ENCODE measurements at regions not wholly inside any gene's neighbourhood (a gene's known extent, or its start where the extent isn't known, plus 50 kb on each side); places are given as distances from the start of the nearest gene placed in this dataset.
"Not testable (repeated sequence)": the region's sequence is repeated elsewhere in the genome, so short reads cannot be mapped to it uniquely, and the experiment has no call there.

DNA sequence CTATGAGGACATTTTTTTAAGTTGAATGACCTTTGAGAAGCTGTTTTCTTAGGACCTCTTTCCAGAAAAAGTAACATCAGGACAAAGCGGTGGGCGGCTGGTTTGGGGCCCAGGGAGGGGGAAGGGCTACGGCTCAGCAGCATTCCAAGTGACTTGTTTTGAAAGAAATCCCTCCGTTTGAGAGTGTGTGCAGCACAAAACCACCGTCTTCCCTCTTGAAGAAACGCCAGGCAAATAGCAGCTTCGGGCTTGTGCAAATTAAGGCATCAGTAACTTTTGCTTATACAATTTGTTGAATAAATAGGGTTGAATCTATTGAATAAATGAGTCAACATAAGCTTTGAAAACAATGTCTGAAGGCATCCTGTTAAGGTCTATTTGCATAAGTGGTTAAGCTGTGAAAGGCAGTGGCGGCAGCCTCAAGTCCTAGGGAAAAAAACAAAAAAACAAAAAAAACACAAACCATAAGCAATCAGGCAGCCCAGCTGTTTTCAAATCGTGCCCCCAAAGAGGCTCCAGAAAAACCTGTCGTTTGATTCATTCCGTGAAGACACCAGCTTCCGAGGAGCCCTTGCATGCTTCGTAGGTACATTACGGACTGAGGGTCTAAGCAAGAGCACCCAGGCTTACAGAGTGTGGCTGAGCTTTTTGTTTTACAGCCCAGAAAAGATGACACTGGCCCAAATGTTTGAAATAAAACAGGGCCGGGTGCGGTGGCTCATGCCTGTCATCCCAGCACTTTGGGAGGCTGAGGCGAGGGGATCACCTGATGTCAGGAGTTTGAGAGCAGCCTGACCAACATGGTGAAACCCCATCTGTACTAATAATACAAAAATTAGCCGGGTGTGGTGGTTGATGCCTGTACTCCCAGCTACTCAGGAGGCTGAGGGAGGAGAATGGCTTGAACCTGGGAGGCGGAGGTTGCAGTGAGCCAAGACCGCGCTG, 103.7 kb downstream of the CRLF2 start:
- H3K9me3 ChIP-seq: no peaks in the 10 kb centered on the region

DNA sequence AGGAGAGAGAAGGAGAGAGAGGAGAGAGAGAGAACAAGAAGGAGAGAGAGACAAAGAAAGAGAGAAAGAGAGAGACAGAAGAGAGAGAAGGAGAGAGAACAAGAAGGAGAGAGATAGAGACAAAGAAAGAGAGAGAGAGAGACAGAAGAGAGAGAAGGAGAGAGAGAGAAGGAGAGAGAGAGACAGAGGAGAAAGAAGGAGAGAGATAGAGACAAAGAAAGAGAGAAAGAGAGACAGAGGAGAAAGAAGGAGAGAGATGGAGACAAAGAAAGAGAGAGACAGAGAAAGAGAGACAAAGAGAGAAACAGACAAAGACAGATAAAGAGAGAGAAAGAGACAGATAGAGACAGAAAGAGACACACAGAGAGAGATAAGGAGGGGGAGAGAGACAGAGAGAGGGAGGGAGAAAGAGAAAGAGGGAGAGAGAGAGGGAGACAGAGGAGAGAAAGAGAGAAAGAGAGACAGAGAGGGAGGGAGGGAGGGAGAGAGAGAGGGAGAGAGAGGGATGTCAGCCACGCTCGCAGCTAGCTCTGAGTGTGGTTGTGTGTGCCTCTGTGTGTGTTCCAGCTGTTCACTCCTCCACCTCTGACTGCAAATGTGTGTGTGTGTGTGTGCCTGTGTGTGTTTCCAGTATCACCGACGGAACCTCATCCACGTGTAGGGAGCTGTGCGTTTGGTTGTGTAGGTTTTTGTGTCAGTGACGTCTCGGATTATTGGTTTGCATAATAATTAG, 105.8 kb downstream of the CRLF2 start:
- no peak for DNase-seq
- Histone ChIP-seq H3K36me3 (no peaks in the 10 kb centered on the region), H3K9me3 (no peaks in the 10 kb centered on the region), H3K27me3 (0 out of 2 replicates have a peak, but pooled peaks cover 2% of the 10 kb centered on the region), H3K4me3 (no peak overlapping the region)

More for the DNA sequence above, 103.7 kb downstream of the CRLF2 start:
- Histone ChIP-seq H3K4me3 (no peak overlapping the region), H3K36me3 (no peaks in the 10 kb centered on the region), H3K27me3 (0 out of 2 replicates have a peak, but pooled peaks cover 2% of the 10 kb centered on the region)
- no peak for DNase-seq

DNA sequence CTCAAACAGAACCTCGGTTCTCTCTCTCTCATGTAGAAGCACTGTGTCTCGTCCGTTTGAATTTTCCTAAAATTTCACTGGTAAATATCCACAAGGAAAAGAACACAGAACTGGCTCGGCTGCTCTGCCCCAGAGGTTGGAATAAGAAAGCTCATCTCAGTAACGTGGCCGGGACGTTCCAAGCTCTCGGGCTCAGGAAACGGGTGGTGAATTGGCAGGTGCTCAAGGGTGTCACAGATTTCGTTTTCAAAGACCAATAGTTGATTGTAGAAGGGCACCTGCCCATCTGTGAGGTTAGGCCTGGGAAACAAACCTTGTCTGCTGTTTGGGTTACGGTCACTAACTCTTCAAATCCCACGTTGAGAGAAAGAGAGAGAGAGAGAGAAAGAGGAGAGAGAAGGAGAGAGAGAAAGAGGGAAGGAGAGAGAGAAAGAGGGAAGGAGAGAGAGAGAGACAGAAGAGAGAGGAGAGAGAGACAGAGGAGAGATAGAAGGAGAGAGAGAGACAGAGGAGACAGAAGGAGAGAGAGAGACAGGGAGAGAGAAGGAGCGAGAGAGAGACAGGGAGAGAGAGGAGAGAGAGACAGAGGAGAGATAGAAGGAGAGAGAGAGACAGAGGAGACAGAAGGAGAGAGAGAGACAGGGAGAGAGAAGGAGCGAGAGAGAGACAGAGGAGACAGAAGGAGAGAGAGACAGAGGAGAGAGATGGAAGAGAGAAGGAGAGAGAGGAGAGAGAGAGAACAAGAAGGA, 106.6 kb downstream of the CRLF2 start:
- Histone ChIP-seq H3K36me3 (no peaks in the 10 kb centered on the region), H3K4me3 (no peak overlapping the region), H3K9me3 (no peaks in the 10 kb centered on the region), H3K27me3 (0 out of 2 replicates have a peak, but pooled peaks cover 2% of the 10 kb centered on the region)
- no peak for DNase-seq

DNA sequence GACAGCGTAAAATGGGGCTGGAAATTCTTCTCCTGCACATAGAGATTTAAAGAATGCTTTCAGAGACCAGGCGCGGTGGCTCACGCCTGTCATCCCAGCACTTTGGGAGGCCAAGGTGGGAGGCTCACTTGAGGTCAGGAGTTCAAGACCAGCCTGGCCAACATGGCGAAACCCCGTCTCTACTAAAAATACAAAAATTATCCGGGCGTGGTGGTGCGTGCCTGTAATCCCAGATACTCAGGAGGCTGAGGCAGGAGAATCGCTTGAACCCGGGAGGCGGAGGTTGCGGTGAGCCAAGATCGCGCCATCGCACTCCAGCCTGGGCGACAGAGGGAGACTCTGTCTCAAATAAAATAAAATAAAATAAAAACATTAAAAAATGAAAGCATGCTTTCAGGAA, 107.4 kb downstream of the CRLF2 start:
- not testable (repeated sequence) for H3K36me3 ChIP-seq, H3K9me3 ChIP-seq, H3K4me3 ChIP-seq, DNase-seq, H3K27me3 ChIP-seq

DNA sequence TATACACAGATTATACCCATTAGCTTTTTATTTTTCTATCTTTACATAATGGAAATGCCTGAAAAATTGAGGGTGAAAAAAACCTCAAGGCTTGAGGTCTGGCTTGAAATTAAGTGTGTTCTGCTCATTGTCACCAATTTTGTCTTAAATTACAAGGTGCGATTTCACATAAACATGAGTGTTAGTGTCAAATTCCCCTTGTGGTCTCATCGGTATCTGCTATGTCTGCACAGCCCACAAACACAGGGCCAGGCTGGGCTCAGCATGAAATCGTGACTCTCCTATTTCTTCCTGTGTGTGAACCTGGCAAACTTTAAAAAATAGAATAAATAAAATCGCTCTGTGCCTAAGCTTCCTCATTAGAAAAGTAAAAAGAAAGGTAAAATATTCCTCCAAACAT, 109.1 kb downstream of the CRLF2 start:
- Histone ChIP-seq H3K27me3 (0 out of 2 replicates have a peak, but pooled peaks cover 2% of the 10 kb centered on the region), H3K9me3 (no peaks in the 10 kb centered on the region)
- DNase-seq: no peak

DNA sequence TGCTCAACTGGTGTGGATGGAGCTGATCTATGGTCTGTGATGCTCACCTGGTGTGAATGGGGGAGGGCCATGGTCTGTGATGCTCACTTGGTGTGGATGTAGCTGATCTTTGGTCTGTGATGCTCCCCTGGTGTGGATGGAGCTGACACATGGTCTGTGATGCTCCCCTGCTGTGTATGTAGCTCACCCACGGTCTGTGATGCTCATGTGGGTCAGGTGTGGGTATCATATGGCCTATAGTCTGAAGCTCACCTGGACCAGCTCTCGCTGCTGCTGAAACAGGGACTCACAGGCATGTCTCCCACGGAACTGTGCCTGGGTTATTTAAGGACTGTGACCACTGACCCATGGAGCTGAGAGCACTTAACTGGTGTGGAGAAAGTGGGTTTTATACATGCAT, 109.7 kb downstream of the CRLF2 start:
- Histone ChIP-seq H3K27me3 (0 out of 2 replicates have a peak, but pooled peaks cover 2% of the 10 kb centered on the region), H3K36me3 (no peaks in the 10 kb centered on the region), H3K4me3 (no peak overlapping the region), H3K9me3 (no peaks in the 10 kb centered on the region)
- DNase-seq: no peak

More for the DNA sequence above, 109.1 kb downstream of the CRLF2 start:
- Histone ChIP-seq H3K36me3 (no peaks in the 10 kb centered on the region), H3K4me3 (no peak overlapping the region)

DNA sequence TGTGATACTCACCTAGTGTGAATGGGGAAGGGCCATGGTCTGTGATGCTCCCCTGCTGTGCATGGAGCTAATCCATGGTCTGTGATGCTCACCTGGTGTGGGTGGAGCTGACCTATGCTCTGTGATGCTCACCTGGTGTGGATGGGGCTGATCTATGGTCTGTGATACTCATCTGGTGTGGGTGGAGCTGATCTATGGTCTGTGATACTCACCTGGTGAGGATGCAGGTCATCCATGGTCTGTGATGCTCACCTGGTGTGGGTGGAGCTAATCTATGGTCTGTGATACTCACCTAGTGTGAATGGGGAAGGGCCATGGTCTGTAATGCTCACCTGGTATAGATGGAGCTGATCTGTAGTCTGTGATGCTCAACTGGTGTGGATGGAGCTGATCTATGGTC, 110.2 kb downstream of the CRLF2 start:
- H3K4me3 ChIP-seq, DNase-seq, H3K36me3 ChIP-seq, H3K9me3 ChIP-seq, H3K27me3 ChIP-seq: not testable (repeated sequence)

DNA sequence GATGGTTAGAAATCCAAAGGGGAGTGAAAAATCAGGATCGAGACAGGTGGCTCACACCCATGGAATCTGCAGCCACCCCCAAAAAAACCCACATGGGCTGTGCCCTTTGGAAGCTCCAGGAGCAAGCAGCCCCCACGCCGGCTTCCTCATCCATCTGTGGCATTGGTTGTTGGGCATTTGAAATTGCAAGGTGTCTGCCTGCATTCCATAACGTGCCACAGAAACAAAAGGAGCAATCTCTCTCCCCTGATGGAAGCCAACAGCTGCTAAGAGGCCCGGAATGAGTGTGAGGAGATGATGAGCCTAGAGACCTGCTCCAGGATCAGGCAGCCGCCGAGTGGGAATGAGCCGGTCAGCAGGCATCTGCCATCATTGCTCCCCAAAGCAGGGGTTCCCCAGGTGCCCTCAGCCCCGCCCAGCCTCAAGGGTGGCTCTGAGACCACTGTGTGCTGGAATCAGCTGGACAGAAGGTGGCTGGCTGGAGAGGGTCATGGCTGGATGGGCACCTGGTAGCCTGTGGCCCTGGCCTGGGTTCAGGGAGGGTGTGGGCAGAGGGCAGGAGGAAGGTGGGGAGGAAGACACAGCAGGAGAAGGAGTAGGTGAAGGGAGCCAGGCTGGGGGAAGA, 113.2 kb downstream of the CRLF2 start:
- H3K9me3 ChIP-seq: no peaks in the 10 kb centered on the region
- DNase-seq: no peak
- H3K27me3 ChIP-seq: no peaks in the 10 kb centered on the region
- H3K4me3 ChIP-seq: no peak overlapping the region
- H3K36me3 ChIP-seq: no peaks in the 10 kb centered on the region

DNA sequence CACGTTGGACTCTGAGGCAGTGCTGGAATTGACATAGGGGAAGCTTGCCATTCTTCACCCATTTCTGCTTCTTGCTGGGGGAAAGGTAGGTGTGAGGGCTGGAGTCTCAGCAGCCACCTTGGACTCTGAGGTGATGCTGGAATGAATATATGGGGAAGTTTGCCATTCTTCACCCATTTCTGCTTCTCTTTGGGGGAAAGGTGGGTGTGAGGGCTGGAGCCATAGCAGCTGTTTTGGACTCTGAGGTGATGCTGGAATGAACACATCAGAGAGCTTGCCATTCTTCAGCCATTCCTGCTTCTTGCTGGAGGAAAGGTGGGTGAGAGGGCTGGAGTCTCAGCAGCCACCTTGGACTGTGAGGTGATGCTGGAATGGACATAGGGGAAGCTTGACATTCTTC, 115.1 kb downstream of the CRLF2 start:
- Histone ChIP-seq H3K9me3 (no peaks in the 10 kb centered on the region), H3K4me3 (no peak overlapping the region)

DNA sequence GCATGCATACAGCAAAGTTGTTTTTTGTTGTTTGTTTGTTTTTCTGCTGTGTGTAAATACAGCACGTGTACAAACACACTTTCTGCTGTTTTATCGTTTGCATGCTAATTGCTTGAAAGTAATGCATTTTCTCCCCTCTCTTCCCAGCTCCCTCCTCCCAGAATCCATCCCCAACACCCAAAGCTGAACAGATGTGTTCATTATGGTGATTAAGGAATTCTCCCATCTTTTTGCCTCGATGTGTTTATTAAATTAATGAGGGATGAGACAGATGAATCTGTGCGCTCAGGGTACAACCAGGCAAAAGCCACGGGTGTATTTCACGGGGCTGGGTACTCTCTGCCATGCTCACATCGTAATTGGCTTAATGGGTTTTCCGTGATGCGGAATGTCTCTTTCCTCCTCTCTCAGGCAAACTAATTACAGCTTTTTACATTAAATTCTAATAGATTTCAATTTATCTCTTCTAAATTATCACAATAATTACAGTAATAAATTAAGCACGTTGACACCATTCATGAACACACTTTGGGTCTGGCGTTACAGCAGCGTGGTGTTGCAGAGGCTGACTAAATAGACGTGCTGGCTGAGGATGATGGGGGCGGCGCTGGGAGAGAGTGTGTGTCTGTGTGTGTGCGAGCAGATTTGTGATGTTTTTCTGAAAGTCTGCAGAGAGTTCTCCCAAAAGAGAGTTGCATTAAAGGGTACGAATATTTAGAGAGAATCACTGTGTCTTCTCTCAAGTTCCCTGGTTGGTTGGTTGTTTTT, 117.7 kb downstream of the CRLF2 start:
- no peaks in the 10 kb centered on the region for H3K36me3 ChIP-seq
- no peak overlapping the region for H3K4me3 ChIP-seq
- no peaks in the 10 kb centered on the region for H3K9me3 ChIP-seq
- H3K27me3 ChIP-seq: no peaks in the 10 kb centered on the region
- no peak for DNase-seq

More for the DNA sequence above, 115.1 kb downstream of the CRLF2 start:
- H3K36me3 ChIP-seq: no peaks in the 10 kb centered on the region
- H3K27me3 ChIP-seq: no peaks in the 10 kb centered on the region
- no peak for DNase-seq

DNA sequence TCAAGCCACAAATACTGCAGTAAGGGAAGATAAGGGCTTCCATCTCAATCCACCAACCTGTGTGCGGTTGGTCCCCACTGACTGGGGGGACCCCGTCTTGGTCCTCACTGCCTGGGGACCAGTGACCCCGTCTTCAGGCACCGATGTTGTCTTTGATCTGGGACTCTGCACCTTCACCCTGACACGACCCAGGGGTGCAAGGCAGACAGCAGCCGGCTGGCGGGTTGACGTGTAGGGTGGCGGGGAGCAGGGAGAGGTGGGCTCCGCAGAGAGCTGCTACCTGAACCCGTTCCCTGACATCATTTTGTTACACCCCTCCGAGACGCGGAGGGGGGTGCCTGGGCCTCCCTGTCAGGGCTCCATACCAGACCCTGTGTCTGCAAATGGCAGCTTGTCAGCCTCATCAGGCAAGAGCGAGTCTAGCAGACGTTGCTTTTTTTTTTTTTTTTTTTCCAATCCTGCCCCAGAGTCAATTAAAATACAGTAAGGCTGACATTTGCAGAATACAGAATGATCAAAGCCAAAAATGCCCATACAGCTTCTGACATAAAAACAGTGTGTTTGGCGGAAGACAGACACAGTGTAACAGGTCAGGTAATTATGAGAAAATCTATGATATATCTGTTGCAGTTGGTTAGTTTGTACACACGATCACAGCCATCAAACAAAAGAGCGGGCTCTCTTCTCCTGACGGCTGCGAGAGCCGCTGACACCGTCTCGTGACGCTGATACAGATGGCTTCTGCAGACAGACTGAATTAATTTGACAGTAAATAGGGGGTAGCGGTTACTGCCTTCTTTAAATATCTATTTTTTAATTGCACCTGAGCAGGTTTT, 118.6 kb downstream of the CRLF2 start:
- Histone ChIP-seq H3K27me3 (no peaks in the 10 kb centered on the region), H3K4me3 (no peak overlapping the region), H3K9me3 (no peaks in the 10 kb centered on the region), H3K36me3 (no peaks in the 10 kb centered on the region)
- no peak for DNase-seq

DNA sequence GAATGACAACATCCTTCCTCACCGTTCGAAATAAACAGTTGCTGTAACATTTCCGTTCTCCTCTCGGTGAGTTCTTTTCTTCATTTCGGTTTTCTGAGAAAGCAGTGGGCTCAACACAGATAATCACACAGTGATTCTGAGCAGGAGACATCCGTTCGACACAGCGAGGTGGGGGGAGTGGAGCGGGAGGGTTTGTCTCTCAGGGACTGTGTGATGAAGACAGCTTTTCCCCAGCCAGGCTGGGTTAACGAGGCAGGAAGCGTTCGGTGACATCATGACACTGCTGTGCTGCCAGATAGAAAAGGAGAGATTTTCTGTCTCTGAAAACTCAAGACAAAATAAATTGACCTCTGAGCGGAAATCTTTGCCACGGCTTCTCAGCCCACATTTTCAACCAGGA, 119.3 kb downstream of the CRLF2 start:
- Histone ChIP-seq H3K9me3 (no peaks in the 10 kb centered on the region), H3K4me3 (no peak overlapping the region), H3K27me3 (no peaks in the 10 kb centered on the region), H3K36me3 (no peaks in the 10 kb centered on the region)
- DNase-seq: no peak

DNA sequence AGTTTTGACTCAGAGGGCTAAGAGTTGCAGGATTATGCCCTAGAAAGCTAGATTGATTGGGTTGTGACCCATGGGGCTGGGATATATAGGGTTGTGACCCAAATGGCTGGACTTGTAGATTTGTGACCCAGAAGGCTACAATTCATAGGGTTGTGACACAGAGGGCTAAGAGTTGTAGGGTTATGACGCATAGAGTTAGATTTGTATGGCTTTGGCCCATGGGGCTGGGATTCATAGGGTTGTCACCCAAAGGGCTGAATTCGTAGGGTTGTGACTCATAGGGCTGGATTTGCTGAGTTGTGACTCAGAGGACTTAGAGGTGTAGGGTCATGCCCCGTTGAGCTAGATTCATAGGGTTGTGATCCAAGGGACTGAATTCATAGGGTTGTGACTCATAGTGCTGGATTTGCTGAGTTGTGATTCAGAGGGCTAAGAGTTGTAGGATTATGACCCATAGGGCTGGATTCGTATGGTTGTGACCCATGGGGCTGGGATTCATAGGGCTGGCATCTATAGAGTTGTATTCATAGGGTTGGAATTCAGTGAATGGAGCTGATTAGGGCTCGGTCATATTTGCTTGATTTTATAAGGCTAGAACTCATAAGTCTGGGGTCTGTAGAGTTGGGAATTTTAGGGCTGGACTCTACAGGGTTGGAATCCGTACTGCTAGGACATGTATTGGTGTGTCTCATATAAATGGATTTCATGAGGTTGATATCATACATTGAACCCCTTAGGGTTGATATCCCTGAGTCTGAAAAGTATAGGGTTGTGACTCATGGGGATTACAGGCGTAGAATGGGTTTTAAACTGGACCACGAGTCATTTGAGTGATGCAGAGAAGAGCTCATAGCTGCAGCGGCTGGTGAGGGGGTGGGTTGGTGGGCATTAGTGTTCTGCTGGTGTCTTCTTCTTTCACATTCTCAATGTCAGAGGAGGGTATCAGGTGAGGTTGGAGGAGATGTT, 125.7 kb downstream of the CRLF2 start:
- Histone ChIP-seq H3K4me3 (no peak overlapping the region), H3K27me3 (no peaks in the 10 kb centered on the region), H3K9me3 (no peaks in the 10 kb centered on the region; the same call in 1 of the 2 replicates), H3K36me3 (no peaks in the 10 kb centered on the region)
- DNase-seq: peak; percentile 61

DNA sequence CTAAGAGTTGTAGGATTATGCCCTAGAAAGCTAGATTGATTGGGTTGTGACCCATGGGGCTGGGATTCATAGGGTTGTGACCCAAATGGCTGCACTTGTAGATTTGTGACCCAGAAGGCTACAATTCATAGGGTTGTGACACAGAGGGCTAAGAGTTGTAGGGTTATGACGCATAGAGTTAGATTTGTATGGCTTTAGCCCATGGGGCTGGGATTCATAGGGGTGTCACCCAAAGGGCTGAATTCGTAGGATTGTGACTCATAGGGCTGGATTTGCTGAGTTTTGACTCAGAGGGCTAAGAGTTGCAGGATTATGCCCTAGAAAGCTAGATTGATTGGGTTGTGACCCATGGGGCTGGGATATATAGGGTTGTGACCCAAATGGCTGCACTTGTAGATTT, 126.6 kb downstream of the CRLF2 start:
- H3K27me3 ChIP-seq, H3K36me3 ChIP-seq, DNase-seq, H3K4me3 ChIP-seq, H3K9me3 ChIP-seq: not testable (repeated sequence)

Data from MG63 (cell line).